Stimulated activated CD8-positive, alpha-beta memory T cell treated with anti-CD3 and anti-CD28 coated beads, Interleukin-7, amount 100 ng/mL, for 24 hours (primary cell): ENCODE measurements at regions not wholly inside any gene's neighbourhood (a gene's known extent, or its start where the extent isn't known, plus 50 kb on each side); places are given as distances from the start of the nearest gene placed in this dataset.
"Not testable (repeated sequence)": the region's sequence is repeated elsewhere in the genome, so short reads cannot be mapped to it uniquely, and the experiment has no call there.

ENCODE experiments used
- DNase-seq: peaks from one replicate; pipeline ENCODE4 v3.0.0-alpha.2; 2020; ENCODE audit warnings: low read depth

DNA sequence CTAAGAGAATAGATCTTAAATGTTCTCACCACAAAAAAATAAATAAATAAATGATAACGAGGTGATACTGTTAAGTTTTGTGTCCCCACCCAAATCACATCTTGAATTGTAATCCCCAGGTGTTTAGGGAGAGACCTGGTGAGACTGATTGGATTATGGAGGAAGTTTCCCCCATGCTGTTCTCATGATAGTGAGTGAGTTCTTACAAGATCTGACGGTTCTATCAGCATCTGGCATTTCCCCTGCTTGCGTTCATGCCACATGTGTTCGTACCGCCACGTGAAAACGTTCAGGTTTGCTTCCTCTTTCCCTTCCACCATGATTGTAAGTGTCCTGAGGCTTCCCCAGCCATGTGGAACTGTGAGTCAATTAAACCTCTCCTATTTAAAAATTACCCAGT is 1514.8 kb upstream of the TENM4 start:
- DNase-seq, result no peak

DNA sequence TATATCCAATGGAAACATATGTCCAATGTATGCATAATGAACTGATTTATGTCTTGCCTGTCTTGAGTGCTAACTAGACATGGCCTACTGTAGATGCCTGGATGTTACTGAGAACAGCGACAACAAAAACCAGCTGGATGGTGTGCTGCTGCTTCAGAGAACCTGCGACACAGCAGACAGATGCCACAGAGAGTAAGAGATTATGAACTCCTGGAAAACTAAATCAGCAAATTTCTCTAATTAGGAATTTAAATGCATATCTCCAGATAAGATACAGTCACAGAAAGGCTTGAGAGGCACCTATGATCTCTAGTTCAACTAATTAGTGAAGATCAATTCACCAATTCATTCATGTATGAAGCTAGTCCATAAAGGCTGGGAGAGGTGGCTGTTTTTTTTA is 1508.0 kb upstream of the TENM4 start:
- DNase-seq, result no peak

DNA sequence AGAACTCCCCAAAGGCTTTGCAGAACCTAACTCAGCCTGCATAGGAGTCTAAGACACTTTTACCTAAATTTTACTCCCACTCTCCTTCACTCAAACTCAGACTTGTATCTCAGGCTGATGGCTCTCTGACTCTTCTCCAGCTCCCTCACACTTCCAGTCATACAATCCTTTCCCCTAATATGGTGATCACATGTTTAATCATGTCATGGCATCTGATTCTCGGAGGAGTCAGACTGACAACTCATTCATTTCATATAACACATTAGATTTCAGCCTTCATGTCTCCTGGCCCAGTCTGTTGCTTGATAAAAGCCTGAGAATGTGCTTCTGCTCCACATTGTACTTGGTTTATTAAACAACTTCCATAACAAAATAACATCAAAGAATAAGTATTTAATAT is 1503.9 kb upstream of the TENM4 start:
- no peak for DNase-seq

DNA sequence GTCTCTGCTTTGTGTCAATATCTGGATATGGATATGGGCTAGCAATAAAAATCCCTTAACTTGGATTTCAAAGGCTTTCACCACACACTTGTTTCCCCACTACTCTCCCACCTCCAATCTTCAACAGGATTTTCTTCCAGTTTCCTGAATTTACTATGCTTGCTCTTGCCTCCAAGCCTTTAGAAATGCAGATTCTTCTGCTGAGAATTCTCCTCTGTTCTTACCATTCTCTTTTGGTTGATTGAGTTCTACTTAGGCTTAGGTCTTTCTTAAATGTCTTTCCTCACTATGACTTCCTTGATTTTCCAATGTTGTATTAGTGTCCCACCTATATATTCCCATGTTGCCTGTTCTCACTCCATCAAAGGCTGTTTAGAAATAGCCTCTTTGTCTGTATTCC is 1502.4 kb upstream of the TENM4 start:
- no peak for DNase-seq

DNA sequence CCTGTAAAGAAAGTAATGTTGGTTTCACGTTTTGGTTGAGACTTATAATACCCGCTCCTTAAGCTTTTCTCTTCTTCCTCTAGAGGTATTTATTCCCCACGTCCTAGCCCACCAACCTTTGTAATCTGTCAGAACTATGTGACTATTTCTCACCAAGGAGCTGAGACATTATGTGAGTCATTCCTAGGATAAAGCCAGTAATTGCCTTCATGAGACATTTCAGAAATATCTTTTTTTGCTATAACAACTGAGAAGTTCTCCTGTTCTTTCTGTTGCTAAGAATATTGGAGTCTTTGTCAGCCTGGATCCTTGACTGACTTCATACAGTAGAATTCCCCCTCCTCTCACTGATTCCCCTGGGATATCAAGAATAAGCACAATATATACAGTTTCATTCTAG is 1497.0 kb upstream of the TENM4 start:
- DNase-seq, result no peak

DNA sequence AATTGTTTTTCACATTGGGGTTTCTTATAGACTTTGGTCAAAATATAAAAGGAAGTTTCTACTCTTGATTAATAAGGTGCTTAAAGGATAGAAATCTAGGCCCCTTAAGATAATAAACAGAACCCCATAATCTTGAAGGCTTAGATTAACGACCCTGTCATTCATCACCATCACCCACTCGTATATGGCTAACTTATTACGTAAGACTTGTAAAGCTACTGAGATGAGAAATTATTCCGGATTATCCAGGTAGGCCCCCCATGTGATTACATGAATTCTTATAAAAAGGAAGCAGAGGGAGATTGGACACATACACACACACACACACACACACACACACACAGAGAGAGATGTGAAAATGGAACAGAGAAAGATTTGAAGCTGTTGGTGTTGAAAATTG is 1489.2 kb upstream of the TENM4 start:
- DNase-seq, result no peak

DNA sequence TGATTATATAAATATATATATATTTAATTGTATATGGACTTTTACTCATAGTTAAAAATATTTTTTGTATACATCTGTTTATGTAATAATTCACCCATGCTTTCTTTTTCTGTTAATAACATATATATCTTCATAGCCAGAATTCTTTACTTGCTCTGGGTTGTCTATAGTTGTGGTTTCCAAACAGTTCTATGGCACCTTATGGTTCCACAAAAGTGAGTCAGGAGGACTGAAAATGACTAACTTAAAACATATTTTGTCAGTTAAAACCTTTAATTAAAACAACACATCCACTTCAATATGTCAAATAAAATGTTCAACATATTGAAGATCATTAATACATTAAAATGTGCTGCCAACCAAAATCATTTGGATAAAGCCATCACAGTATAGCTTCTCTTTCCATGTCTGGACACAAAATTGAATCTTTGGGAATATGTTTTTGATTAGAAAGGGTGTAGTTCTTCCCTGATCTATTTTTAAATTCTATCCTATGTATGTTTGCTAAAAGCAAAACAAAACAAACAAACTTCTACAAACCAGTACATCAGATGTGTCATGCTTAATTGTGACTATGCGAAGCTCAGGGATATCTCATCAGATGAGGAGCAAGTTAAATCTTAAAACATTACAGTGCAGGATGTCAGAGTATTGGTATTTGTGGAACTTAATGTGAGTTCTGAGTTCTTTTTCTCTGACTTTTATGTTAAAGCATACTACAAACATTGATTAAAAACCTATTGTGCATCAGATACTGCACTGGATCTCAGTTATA is 1488.4 kb upstream of the TENM4 start:
- DNase-seq, result no peak

DNA sequence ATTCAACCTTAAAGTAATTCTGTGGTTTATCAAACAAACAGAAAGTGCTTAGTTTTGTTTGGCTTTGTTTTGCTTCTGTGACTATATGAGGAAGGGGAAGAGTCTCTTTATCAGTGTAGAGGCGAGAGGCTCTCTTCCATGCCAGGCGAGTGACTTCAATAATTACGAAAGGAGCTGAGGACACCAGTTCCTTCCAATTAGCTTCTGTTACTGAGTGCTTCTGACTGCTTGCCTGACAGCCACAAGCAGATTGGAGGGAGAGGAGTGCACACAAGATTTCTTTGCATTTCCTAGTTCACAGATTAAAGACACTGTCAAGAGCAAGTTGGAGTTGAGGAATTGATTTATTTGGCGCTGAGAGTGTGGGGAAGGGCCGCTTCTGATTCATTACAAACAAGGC is 1484.5 kb upstream of the TENM4 start:
- DNase-seq, result no peak

DNA sequence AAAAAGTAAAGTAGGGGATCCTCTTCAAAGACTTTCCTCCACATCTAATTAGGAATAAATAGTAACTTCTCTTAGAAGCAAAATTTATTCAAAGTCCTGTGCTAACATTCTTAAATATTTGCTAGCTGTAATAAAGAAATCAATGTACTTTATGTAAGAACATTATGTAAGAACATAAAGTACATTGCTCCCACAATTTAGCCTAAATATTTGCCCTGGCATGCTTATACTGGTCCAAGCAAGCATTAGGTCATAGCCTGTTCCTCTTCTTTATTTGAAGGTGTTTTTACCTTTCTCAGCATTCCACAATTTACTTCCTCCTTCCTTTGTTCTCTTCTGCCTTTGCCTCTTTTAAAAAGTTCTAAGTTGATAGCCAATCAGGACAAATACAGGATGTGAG is 1480.5 kb upstream of the TENM4 start:
- not testable (repeated sequence) for DNase-seq

DNA sequence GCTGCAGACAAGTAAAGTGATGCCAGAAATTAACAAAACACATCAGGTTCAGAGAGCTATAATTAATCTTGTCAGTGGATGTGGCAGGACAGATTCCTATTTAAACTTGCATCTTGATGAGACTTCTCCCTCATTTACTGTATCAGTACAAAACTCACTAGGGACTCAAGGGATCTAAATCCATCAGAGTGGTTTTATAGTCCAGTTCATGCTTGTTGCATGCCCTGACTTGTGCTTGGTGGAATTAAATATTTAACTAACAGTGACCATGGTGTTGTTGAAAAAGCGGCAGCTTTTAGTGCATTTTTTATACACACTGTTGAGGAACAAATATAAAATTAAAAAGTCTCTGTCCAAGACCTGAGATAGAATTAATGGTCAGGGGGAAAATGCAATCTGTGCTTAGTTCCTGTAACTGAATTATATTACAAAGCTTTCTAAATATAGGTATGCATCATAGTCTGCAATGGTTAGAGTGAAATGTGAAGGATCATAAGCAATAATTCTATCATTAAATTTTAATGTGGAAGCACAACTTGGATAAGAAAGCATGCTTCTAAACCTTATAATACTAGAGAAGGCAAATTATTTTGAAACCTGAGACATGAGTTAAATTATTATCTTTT is 1475.5 kb upstream of the TENM4 start:
- DNase-seq, result no peak

DNA sequence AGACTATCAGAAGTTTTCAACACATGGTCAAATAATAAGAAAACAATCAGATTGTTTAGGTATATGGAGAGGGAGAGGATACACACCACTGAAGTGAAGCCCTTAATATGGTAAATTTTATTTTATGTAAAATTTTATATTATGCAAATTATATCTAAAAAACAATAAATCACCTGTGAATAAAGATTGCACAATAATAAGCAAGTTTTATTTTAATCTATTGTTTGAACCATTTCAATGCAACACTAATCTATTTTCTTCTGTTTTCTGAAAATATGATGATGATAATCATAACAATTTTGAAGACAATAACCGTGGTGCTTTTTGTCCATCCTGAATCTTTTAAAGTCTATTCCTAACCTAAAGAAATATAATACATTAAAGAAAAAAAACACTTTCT is 1473.5 kb upstream of the TENM4 start:
- no peak for DNase-seq

DNA sequence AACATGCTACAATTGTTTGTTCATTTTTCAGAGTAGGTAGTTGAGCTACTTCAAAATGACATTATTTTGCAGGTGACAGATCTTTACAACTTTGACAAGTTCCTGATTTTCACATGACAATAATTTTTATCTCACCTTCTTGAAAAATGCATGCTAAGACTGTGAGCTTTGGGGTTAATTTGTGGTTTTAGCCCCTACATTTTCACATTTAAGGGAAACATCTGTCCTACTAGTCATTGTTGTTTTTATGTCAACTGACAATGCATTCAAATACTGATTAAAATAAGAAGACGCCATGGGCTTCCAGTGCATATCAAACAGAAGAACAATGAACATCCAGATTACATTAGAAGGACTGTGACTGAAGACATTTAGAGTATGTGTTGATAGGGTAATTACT is 1470.8 kb upstream of the TENM4 start:
- DNase-seq, result no peak

DNA sequence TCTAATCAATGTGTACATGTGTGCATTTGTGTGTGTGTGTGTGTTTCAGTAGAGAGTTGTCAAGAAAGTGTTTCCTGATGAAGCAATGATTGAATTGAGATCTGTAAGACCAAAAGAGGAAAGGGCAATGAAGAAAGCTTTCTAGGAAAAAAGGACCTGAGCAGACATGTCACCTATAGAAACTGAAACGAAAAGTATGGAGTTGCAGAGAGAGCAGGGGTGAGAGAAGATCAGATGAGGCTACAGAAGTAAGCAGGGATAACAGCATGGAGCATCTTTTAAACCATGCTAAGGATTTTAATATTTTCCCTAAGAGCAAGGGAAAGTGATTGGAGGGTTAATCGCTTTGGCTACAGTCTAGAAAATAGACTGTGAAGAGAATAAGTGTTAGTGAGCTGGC is 1459.4 kb upstream of the TENM4 start:
- DNase-seq, result no peak

DNA sequence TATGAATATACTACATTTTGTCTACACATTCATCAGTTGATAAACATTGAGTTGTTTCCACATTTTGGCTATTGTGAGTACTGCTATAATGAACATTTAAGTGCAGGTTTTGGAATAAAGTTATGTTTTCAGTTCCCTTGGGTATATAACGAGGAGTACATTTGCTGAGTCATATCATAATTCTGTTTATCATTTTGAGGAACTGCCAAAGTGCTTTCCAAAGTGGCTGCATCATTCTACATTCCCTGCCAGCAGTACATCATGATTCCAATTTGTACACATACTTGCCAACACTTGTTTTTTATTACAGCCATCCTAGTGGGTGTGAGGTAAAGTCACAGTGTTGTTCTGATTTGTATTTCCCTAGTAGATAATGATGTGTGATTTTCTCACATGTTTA is 1458.6 kb upstream of the TENM4 start:
- no peak for DNase-seq

DNA sequence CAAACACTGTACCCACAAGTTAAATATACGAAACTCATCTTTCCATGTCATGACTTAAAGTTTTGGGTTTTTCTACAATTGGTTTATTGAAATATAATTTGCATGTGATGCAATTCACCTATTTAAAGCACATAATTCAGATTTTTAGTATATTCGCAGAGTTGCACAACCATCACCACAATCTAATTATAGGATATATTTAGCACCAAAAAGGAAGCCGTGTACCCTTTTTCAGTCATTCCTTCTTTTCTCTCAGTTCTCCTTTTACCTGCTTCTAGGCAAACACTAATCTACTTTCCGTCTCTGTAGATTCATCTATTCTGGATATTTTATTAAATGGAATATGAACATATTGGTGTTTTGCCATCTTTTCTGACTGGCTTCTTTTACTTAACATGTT is 1458.1 kb upstream of the TENM4 start:
- no peak for DNase-seq

DNA sequence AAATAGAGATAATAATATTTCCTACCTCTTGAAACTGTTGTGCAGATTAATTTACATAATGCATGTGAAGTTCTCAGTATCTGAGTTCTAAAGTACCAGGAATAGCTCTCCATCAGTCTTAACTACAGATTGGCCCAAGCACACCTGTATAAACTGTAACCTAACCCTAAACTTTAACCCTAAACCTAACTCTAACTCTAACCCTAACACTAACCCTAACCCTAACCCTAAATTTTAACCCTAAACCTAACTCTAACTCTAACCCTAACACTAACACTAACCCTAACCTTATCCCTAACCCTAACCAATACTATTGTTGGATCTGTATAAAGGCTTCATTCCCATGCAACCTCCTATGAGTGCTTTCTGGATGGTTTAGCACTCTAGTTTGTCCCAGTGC is 1445.9 kb upstream of the TENM4 start:
- DNase-seq, result no peak

DNA sequence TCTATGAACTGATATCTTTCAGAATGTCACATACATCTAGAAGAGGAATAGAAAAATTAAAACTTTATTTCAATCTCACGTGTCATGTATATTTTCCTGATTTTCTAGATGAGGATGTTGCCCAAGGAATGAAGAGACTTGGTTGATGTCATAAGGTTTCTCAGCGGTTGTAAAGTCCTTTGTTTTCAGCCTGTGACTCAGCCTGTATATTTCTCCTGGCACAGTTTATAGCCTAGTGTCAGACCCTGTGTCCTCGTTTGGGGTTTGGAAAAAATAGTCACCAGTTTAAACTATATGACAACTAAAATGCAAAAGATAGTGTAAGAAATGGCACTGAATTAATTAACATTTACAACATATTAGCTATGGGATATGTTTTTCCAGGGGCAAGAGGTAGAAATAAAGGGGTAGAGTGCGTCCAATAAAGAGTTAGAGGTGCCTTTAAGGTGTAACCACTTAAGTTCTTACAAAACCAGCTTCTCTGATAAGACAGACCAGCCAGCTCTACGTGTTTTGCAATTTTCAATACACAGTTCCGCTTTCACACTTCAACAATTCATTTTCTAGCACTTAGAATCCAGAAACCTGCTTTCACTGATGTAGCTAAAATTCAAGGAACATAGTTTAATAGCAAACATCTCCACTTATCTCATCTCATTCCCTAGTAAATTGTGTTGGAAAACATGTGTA is 1432.6 kb upstream of the TENM4 start:
- no peak for DNase-seq

DNA sequence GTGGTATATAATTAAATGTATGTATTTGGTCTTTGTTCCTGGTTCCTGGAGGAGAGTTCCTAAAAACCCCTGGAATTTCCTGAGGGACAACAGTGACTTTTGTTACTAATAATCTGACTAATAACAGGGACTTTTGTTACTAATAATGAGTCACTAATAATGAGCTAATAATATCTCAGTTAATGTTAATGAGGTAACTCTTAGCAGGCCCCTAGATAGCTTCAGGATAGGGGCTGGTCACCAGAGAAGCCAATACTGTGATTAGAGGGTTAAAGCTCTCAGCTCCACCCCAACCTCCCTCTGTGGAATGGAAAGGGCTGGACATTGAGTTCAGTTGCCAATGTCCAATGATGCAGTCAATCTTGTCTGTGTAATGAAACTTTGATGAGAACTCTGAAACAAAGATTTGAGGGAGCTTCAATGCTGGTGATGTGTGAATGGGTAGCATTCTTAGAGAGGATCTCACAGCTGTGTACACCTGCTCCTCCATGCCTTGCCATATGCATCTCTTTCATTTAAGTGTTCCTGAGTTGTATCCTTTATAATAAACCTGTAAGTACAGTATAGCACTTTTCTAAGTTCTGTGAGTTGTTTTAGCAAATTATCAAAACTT is 1431.4 kb upstream of the TENM4 start:
- DNase-seq, result no peak

DNA sequence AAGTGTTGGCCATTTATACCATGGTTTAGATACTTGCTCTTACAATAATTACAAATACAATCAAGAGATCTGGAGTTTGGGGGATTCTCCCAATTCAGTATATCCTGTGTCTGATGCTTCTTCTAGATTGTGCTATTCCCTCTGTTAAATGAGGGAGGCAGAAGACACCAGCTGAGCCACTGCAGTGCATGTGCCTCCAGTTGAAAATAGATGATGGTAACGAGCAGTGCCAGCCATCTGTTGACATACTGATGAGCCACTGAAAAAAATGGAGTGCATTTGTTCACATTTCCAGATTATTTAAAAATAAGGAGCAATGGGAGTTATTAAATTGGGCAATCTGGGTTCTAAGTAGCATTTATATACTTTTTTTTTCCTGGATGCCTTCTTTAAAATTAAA is 1428.0 kb upstream of the TENM4 start:
- DNase-seq, result no peak

DNA sequence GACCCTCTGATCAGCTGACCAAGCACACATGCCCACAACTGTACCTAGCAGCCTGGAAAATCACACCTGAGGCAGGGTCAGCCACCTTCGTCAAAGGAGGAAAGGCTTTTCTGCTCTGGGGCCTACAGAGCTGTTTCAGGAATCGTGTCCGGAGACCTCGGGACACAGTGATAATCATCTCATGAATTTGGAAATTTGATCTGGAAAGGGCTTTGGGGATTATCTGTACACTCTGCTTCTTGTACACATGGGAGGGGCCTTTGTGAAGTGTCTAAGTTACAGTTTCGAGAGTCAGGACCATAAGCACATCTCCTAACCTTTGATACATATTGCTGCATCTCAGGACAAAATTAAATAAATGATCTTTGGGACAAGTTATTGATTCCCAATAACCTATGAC is 1421.2 kb upstream of the TENM4 start:
- DNase-seq, result no peak

DNA sequence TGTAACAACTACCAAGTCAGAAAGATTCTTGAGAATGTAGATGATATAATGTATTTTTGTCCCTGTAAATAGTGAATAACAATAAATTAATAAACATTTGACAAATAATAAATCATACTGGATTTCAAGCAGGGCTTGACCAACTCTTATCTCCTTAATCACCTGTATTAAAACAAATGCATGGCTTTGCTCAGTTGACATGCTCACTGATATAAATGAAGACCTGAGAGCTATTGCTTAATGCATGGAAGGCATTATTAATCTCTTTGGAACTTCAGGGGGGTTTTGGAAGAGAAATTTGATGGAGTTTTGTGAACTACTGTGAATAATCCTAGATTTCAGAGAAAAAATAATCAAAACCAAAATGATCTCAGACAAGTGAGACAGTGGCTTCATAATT is 1420.4 kb upstream of the TENM4 start:
- DNase-seq, result no peak

DNA sequence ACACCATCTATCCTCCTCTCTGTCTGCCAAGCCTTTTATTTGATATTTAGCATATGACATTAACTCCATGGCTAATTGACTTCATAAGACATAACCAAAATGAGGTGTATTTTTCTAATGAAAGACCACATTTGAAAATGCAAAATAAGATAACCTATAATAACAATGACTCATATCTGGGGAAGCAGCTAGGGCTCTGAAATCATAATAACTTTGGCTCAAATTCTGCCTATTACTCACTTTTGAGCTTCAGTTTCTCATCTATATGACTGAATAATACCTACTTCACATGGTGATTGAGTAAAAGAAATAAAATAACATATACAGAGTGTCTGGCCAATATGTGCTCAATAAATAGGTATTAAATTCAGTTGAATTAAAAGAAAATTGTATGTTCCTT is 1419.8 kb upstream of the TENM4 start:
- DNase-seq, result no peak

DNA sequence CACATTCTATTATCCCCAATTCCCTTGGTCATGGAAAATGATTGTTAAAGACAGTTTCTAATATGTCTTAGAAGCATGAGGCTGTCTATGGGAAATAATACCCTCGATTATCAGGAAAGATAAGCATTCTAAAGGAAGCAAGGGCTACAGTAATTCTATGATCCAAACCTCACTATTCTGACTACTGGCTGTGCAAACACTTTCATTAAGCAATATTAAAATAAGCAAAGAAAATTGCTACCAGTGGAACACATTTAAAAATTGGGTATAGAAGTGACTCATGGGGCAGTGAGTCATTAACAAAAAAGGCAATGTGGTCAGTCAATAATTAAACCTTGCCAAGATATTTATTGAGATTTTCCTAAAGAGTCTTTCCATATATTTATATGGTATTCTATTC is 1415.2 kb upstream of the TENM4 start:
- DNase-seq, result no peak
